ENCODE measurements at regions not wholly inside any gene's neighbourhood (a gene's known extent, or its start where the extent isn't known, plus 50 kb on each side); places are given as distances from the start of the nearest gene placed in this dataset.
"Not testable (repeated sequence)": the region's sequence is repeated elsewhere in the genome, so short reads cannot be mapped to it uniquely, and the experiment has no call there.

- no peak for DNase-seq
Measured at GRCh38 chr7:11221984-11222383, 248.3 kb downstream of the PHF14 start.

GRCh38 chr7:11224535-11224934, 250.9 kb downstream of the PHF14 start:
- DNase-seq, result no peak

GRCh38 chr7:11228515-11228914, 254.8 kb downstream of the PHF14 start:
- no peak for DNase-seq

GRCh38 chr7:11231190-11231589, 257.5 kb downstream of the PHF14 start:
- DNase-seq, result no peak

GRCh38 chr7:11232462-11232861, 258.8 kb downstream of the PHF14 start:
- no peak for DNase-seq

GRCh38 chr7:11233871-11234270, 260.2 kb downstream of the PHF14 start:
- no peak for DNase-seq

GRCh38 chr7:11235491-11235890, 261.8 kb downstream of the PHF14 start:
- no peak for DNase-seq

GRCh38 chr7:11236680-11237079, 263.0 kb downstream of the PHF14 start:
- DNase-seq, result no peak

- no peak for DNase-seq
Measured at GRCh38 chr7:11237742-11238141, 264.1 kb downstream of the PHF14 start.

GRCh38 chr7:11239316-11239715, 265.6 kb downstream of the PHF14 start:
- no peak for DNase-seq

- no peak for DNase-seq
Measured at GRCh38 chr7:11243739-11244138, 270.1 kb downstream of the PHF14 start.

- no peak for DNase-seq
Measured at GRCh38 chr7:11244149-11244548, 270.5 kb downstream of the PHF14 start.

GRCh38 chr7:11247545-11247944, 273.9 kb downstream of the PHF14 start:
- DNase-seq, result no peak

- no peak for DNase-seq
Measured at GRCh38 chr7:11251436-11251835, 277.8 kb downstream of the PHF14 start.

GRCh38 chr7:11252011-11252607, 278.4 kb downstream of the PHF14 start:
- DNase-seq, result no peak

GRCh38 chr7:11252705-11253272, 279.1 kb downstream of the PHF14 start:
- DNase-seq, result no peak

- DNase-seq, result no peak
Measured at GRCh38 chr7:11256501-11256900, 282.8 kb downstream of the PHF14 start.

- peak; percentile 83 for DNase-seq
Measured at GRCh38 chr7:11261470-11261869, 287.8 kb downstream of the PHF14 start.

- DNase-seq, result no peak
Measured at GRCh38 chr7:11266101-11266500, 292.4 kb downstream of the PHF14 start.

- DNase-seq, result no peak
Measured at GRCh38 chr7:11272352-11272751, 298.7 kb downstream of the PHF14 start.

- DNase-seq, result no peak
Measured at GRCh38 chr7:11274074-11274473, 300.4 kb downstream of the PHF14 start.

- DNase-seq, result no peak
Measured at GRCh38 chr7:11281953-11282352, 308.3 kb downstream of the PHF14 start.

- DNase-seq, result not testable (repeated sequence)
Measured at GRCh38 chr7:11283584-11283983, 309.9 kb downstream of the PHF14 start.

- no peak for DNase-seq
Measured at GRCh38 chr7:11290863-11291262, 317.2 kb downstream of the PHF14 start.

GRCh38 chr7:11294218-11294617, 320.5 kb downstream of the PHF14 start:
- no peak for DNase-seq
